GM23338 (cell line): ENCODE measurements at regions not wholly inside any gene's neighbourhood (a gene's known extent, or its start where the extent isn't known, plus 50 kb on each side); places are given as distances from the start of the nearest gene placed in this dataset.

Experiments
- ATAC-seq: fragments of 200-7000 bp; cut with Tn5 transposase; 3 replicates; pipeline ENCODE4 v1.9.1; 2020
- DNase-seq: peaks from one replicate; pipeline ENCODE4 v3.0.0-alpha.2; 2015; ENCODE audit warnings: low spot score
- H2AFZ ChIP-seq: fragments of 200-600 bp; sonication (generic); 2 replicates; pipeline ENCODE4 v1.8.0; 2016; ENCODE audit warnings: antibody characterized with exemption, mild to moderate bottlenecking, moderate library complexity
- H3F3A ChIP-seq: fragments of 200-600 bp; sonication (generic); replicated peaks from 2 replicates; pipeline ENCODE4 v1.8.0; 2017; ENCODE audit warnings: antibody characterized with exemption, mixed run types, low read depth
- H3K27ac ChIP-seq: fragments of 200-600 bp; sonication (generic); 2 replicates; pipeline ENCODE4 v1.6.1; 2016; ENCODE audit warnings: low read depth
- H3K27me3 ChIP-seq: fragments of 200-600 bp; sonication (generic); 2 replicates; pipeline ENCODE4 v1.8.0; 2016; ENCODE audit warnings: mild to moderate bottlenecking, mixed run types, moderate library complexity; ENCODE audit not compliant: insufficient read depth
- H3K36me3 ChIP-seq: fragments of 200-600 bp; sonication (generic); 2 replicates; pipeline ENCODE4 v1.8.0; 2016; ENCODE audit warnings: mild to moderate bottlenecking; ENCODE audit not compliant: insufficient read depth
- H3K4me1 ChIP-seq: fragments of 200-600 bp; sonication (generic); 2 replicates; pipeline ENCODE4 v1.8.0; 2016; ENCODE audit warnings: mild to moderate bottlenecking, moderate library complexity; ENCODE audit not compliant: insufficient read depth
- H3K4me2 ChIP-seq: fragments of 200-600 bp; sonication (generic); 2 replicates; pipeline ENCODE4 v1.7.1; 2017; ENCODE audit warnings: mixed run types
- H3K4me3 ChIP-seq: fragments of 200-600 bp; sonication (generic); 2 replicates; pipeline ENCODE4 v1.6.1; 2016; ENCODE audit warnings: mixed run types
- H3K79me2 ChIP-seq: fragments of 200-600 bp; sonication (generic); replicated peaks from 2 replicates; pipeline ENCODE4 v1.8.0; 2017; ENCODE audit warnings: mild to moderate bottlenecking; ENCODE audit not compliant: insufficient read depth
- H3K9me2 ChIP-seq: fragments of 200-600 bp; sonication (generic); 2 replicates; pipeline ENCODE4 v1.8.0; 2017; ENCODE audit not compliant: insufficient read depth
- H4K20me1 ChIP-seq: fragments of 200-600 bp; sonication (generic); replicated peaks from 2 replicates; pipeline ENCODE4 v1.8.0; 2017; ENCODE audit warnings: mild to moderate bottlenecking; ENCODE audit not compliant: insufficient read depth
- H3K27ac Mint-ChIP-seq: 2 replicates; pipeline ENCODE4 v1.8.0; 2020; ENCODE audit warnings: inconsistent platforms, mild to moderate bottlenecking, moderate library complexity, mixed read lengths
- H3K27me3 Mint-ChIP-seq: 3 replicates; pipeline ENCODE4 v1.8.0; 2022; ENCODE audit warnings: low read depth, mild to moderate bottlenecking, moderate library complexity, mixed read lengths, inconsistent platforms; ENCODE audit not compliant: insufficient read depth, poor library complexity
- H3K36me3 Mint-ChIP-seq: 3 replicates; pipeline ENCODE4 v1.8.0; 2021; ENCODE audit warnings: low read depth, mild to moderate bottlenecking, inconsistent platforms, moderate library complexity, mixed read lengths
- H3K4me1 Mint-ChIP-seq: 3 replicates; pipeline ENCODE4 v1.8.0; 2020; ENCODE audit warnings: mild to moderate bottlenecking, inconsistent platforms, mixed read lengths
- H3K4me3 Mint-ChIP-seq: 3 replicates; pipeline ENCODE4 v1.8.0; 2021; ENCODE audit warnings: moderate library complexity, mild to moderate bottlenecking, inconsistent platforms, mixed read lengths
- H3K9me3 Mint-ChIP-seq: 3 replicates; pipeline ENCODE4 v1.8.0; 2020; ENCODE audit warnings: moderate library complexity, mild to moderate bottlenecking, inconsistent platforms, mixed read lengths
- CREB1 ChIP-seq: fragments of 250-450 bp; sonication (Bioruptor Pico); IDR thresholded peaks from 2 replicates; pipeline ENCODE4 v1.5.0; 2020; ENCODE audit warnings: low read depth, mild to moderate bottlenecking, moderate library complexity
- EZH2 ChIP-seq: fragments of 200-600 bp; sonication (generic); IDR thresholded peaks from one replicate; pipeline ENCODE4 v1.8.0; 2017; ENCODE audit warnings: antibody characterized with exemption, mild to moderate bottlenecking, low read depth; ENCODE audit not compliant: unreplicated experiment
- EZH2phosphoT487 ChIP-seq: fragments of 200-600 bp; sonication (generic); IDR thresholded peaks from one replicate; pipeline ENCODE4 v1.8.1; 2018; ENCODE audit warnings: antibody characterized with exemption; ENCODE audit not compliant: unreplicated experiment
- NANOG ChIP-seq: IDR thresholded peaks from 2 replicates; pipeline ENCODE4 v1.6.1; 2016; ENCODE audit warnings: antibody characterized with exemption, borderline replicate concordance
- POLR2AphosphoS5 ChIP-seq: IDR thresholded peaks from 2 replicates; pipeline ENCODE4 v1.6.1; 2016; ENCODE audit warnings: antibody characterized with exemption, low read depth
- STAT1 ChIP-seq: IDR thresholded peaks from one replicate; pipeline ENCODE4 v1.6.1; 2016; ENCODE audit warnings: antibody characterized with exemption; ENCODE audit not compliant: unreplicated experiment
- ZNF114 ChIP-seq: fragments of 250-450 bp; sonication (Bioruptor Pico); IDR thresholded peaks from 2 replicates; pipeline ENCODE4 v1.5.0; 2020; ENCODE audit warnings: mild to moderate bottlenecking, moderate library complexity
- ZNF331 ChIP-seq: fragments of 250-450 bp; sonication (Bioruptor Pico); IDR thresholded peaks from 2 replicates; pipeline ENCODE4 v1.5.0; 2020; ENCODE audit warnings: low read depth, mild to moderate bottlenecking, moderate library complexity
- TF ChIP-seq, protein P1 (sequence below): fragments of 250-450 bp; sonication (Bioruptor Pico); IDR thresholded peaks from 2 replicates; pipeline ENCODE4 v1.5.0; 2020; ENCODE audit warnings: mild to moderate bottlenecking, moderate library complexity
- TF ChIP-seq, protein P2 (sequence below): IDR thresholded peaks from 2 replicates; pipeline ENCODE4 v1.6.1; 2016; ENCODE audit warnings: antibody characterized with exemption
- TF ChIP-seq, protein P3 (sequence below), 2 experiments: fragments of 200-600 bp in 1 of 2; sonication (generic) in 1 of 2; conservative IDR thresholded peaks; 2 replicates each; pipeline versions ENCODE4 v1.5.1 to v1.6.1; 2016 to 2017; ENCODE audit warnings: antibody characterized with exemption in 2 of 2, low read depth in 2 of 2, mild to moderate bottlenecking in 2 of 2, moderate library complexity in 1 of 2
- TF ChIP-seq, protein P4 (sequence below): IDR thresholded peaks from one replicate; pipeline ENCODE4 v1.6.1; 2018; ENCODE audit warnings: antibody characterized with exemption; ENCODE audit not compliant: unreplicated experiment

DNA sequence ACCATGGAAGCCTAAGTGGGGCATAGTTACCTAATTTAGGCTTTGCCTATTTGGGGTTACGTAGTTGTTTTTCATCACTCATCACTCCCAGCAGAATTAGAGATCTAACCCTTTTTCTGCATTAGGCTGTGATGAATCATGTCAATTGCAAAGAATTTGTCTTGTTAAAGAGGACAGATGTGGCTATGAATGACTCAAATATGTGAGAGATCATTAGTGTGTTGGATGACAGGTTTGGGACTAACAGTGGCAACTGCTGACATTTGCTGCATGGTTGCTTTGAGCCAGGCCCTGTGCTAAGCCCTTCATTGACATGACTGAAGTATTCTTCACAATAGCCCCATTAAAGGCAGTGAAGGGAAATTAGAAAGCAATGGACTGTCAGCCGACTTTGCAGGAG is 83.4 kb upstream of the BMPER start:
- no peak overlapping the region for H3K4me3 Mint-ChIP-seq
- H3F3A ChIP-seq, result no peaks in the 10 kb centered on the region
- no peaks in the 10 kb centered on the region for H4K20me1 ChIP-seq
- H3K27me3 Mint-ChIP-seq, result no peaks in the 10 kb centered on the region
- H3K4me1 Mint-ChIP-seq, result no peaks in the 10 kb centered on the region
- H3K9me3 Mint-ChIP-seq, result peaks cover 9% of the 10 kb centered on the region; the same call in 1 of the 3 replicates
- H3K9me2 ChIP-seq, result 0 out of 2 replicates have a peak, but pooled peaks cover 11% of the 10 kb centered on the region
- DNase-seq, result no peak
- no peak overlapping the region for H3K27ac ChIP-seq
- no peaks in the 10 kb centered on the region for H3K4me1 ChIP-seq
- peaks cover 6% of the 10 kb centered on the region; the same call in 1 of the 3 replicates for H3K36me3 Mint-ChIP-seq
- no peak overlapping the region for H3K4me2 ChIP-seq
- H3K36me3 ChIP-seq, result no peaks in the 10 kb centered on the region
- ATAC-seq, result no peak
- no peaks in the 10 kb centered on the region for H3K79me2 ChIP-seq
- no peak overlapping the region for H2AFZ ChIP-seq
- no peak overlapping the region for H3K4me3 ChIP-seq
- no peak for TF ChIP-seq EZH2
- no peak for TF ChIP-seq EZH2phosphoT487
- TF ChIP-seq, protein P1, sequence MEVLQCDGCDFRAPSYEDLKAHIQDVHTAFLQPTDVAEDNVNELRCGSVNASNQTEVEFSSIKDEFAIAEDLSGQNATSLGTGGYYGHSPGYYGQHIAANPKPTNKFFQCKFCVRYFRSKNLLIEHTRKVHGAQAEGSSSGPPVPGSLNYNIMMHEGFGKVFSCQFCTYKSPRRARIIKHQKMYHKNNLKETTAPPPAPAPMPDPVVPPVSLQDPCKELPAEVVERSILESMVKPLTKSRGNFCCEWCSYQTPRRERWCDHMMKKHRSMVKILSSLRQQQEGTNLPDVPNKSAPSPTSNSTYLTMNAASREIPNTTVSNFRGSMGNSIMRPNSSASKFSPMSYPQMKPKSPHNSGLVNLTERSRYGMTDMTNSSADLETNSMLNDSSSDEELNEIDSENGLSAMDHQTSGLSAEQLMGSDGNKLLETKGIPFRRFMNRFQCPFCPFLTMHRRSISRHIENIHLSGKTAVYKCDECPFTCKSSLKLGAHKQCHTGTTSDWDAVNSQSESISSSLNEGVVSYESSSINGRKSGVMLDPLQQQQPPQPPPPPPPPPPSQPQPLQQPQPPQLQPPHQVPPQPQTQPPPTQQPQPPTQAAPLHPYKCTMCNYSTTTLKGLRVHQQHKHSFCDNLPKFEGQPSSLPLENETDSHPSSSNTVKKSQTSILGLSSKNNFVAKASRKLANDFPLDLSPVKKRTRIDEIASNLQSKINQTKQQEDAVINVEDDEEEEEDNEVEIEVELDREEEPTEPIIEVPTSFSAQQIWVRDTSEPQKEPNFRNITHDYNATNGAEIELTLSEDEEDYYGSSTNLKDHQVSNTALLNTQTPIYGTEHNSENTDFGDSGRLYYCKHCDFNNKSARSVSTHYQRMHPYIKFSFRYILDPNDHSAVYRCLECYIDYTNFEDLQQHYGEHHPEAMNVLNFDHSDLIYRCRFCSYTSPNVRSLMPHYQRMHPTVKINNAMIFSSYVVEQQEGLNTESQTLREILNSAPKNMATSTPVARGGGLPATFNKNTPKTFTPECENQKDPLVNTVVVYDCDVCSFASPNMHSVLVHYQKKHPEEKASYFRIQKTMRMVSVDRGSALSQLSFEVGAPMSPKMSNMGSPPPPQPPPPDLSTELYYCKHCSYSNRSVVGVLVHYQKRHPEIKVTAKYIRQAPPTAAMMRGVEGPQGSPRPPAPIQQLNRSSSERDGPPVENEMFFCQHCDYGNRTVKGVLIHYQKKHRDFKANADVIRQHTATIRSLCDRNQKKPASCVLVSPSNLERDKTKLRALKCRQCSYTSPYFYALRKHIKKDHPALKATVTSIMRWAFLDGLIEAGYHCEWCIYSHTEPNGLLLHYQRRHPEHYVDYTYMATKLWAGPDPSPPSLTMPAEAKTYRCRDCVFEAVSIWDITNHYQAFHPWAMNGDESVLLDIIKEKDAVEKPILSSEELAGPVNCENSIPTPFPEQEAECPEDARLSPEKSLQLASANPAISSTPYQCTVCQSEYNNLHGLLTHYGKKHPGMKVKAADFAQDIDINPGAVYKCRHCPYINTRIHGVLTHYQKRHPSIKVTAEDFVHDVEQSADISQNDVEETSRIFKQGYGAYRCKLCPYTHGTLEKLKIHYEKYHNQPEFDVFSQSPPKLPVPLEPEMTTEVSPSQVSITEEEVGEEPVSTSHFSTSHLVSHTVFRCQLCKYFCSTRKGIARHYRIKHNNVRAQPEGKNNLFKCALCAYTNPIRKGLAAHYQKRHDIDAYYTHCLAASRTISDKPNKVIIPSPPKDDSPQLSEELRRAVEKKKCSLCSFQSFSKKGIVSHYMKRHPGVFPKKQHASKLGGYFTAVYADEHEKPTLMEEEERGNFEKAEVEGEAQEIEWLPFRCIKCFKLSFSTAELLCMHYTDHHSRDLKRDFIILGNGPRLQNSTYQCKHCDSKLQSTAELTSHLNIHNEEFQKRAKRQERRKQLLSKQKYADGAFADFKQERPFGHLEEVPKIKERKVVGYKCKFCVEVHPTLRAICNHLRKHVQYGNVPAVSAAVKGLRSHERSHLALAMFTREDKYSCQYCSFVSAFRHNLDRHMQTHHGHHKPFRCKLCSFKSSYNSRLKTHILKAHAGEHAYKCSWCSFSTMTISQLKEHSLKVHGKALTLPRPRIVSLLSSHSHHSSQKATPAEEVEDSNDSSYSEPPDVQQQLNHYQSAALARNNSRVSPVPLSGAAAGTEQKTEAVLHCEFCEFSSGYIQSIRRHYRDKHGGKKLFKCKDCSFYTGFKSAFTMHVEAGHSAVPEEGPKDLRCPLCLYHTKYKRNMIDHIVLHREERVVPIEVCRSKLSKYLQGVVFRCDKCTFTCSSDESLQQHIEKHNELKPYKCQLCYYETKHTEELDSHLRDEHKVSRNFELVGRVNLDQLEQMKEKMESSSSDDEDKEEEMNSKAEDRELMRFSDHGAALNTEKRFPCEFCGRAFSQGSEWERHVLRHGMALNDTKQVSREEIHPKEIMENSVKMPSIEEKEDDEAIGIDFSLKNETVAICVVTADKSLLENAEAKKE, result no peak
- TF ChIP-seq STAT1, result no peak
- no peak for TF ChIP-seq NANOG
- TF ChIP-seq POLR2AphosphoS5, result no peak
- TF ChIP-seq, protein P2, sequence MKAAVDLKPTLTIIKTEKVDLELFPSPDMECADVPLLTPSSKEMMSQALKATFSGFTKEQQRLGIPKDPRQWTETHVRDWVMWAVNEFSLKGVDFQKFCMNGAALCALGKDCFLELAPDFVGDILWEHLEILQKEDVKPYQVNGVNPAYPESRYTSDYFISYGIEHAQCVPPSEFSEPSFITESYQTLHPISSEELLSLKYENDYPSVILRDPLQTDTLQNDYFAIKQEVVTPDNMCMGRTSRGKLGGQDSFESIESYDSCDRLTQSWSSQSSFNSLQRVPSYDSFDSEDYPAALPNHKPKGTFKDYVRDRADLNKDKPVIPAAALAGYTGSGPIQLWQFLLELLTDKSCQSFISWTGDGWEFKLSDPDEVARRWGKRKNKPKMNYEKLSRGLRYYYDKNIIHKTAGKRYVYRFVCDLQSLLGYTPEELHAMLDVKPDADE, result no peak
- no peak for TF ChIP-seq ZNF331 (CRISPR knock-in tag)
- TF ChIP-seq ZNF114 (CRISPR knock-in tag), result no peak
- TF ChIP-seq CREB1 (CRISPR knock-in tag), result no peak
- TF ChIP-seq, protein P3, sequence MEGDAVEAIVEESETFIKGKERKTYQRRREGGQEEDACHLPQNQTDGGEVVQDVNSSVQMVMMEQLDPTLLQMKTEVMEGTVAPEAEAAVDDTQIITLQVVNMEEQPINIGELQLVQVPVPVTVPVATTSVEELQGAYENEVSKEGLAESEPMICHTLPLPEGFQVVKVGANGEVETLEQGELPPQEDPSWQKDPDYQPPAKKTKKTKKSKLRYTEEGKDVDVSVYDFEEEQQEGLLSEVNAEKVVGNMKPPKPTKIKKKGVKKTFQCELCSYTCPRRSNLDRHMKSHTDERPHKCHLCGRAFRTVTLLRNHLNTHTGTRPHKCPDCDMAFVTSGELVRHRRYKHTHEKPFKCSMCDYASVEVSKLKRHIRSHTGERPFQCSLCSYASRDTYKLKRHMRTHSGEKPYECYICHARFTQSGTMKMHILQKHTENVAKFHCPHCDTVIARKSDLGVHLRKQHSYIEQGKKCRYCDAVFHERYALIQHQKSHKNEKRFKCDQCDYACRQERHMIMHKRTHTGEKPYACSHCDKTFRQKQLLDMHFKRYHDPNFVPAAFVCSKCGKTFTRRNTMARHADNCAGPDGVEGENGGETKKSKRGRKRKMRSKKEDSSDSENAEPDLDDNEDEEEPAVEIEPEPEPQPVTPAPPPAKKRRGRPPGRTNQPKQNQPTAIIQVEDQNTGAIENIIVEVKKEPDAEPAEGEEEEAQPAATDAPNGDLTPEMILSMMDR (conservative IDR thresholded peaks at IDR 0.05; ENCODE audit: low read depth in 2 of 2), result no peak
- TF ChIP-seq, protein P4, sequence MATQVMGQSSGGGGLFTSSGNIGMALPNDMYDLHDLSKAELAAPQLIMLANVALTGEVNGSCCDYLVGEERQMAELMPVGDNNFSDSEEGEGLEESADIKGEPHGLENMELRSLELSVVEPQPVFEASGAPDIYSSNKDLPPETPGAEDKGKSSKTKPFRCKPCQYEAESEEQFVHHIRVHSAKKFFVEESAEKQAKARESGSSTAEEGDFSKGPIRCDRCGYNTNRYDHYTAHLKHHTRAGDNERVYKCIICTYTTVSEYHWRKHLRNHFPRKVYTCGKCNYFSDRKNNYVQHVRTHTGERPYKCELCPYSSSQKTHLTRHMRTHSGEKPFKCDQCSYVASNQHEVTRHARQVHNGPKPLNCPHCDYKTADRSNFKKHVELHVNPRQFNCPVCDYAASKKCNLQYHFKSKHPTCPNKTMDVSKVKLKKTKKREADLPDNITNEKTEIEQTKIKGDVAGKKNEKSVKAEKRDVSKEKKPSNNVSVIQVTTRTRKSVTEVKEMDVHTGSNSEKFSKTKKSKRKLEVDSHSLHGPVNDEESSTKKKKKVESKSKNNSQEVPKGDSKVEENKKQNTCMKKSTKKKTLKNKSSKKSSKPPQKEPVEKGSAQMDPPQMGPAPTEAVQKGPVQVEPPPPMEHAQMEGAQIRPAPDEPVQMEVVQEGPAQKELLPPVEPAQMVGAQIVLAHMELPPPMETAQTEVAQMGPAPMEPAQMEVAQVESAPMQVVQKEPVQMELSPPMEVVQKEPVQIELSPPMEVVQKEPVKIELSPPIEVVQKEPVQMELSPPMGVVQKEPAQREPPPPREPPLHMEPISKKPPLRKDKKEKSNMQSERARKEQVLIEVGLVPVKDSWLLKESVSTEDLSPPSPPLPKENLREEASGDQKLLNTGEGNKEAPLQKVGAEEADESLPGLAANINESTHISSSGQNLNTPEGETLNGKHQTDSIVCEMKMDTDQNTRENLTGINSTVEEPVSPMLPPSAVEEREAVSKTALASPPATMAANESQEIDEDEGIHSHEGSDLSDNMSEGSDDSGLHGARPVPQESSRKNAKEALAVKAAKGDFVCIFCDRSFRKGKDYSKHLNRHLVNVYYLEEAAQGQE, result no peak
- no peaks in the 10 kb centered on the region for H3K27me3 ChIP-seq
- no peak overlapping the region for H3K27ac Mint-ChIP-seq
